ENCODE measurements at regions not wholly inside any gene's neighbourhood (a gene's known extent, or its start where the extent isn't known, plus 50 kb on each side); places are given as distances from the start of the nearest gene placed in this dataset.

- no peak overlapping the region for H3K9ac ChIP-seq (ENCODE audit: low read length)
- no peak overlapping the region for H2BK120ac ChIP-seq (ENCODE audit: low read depth, low read length)
- WGBS (ENCODE audit: extremely low coverage, insufficient coverage, low lambda C conversion rate): no CpG with 5 or more reads among the region's 2 CpGs
- H3K4me1 ChIP-seq (ENCODE audit: control insufficient read depth, low read depth, low read length): no peaks in the 10 kb centered on the region
- H3K18ac ChIP-seq (ENCODE audit: low read length): no peak overlapping the region
- H2BK15ac ChIP-seq (replicated peaks; ENCODE audit: low read depth): no peak overlapping the region
- no peak overlapping the region for H2AK5ac ChIP-seq (ENCODE audit: low read length)
- no peak for DNase-seq
- H3K79me1 ChIP-seq (ENCODE audit: low read length): no peaks in the 10 kb centered on the region
- no peak overlapping the region for H4K8ac ChIP-seq (ENCODE audit: low read depth, low read length)
- no peak overlapping the region for H2BK5ac ChIP-seq (ENCODE audit: low read length)
- no peak overlapping the region for H3K4ac ChIP-seq (ENCODE audit: low read depth, low read length)
- H3K4me2 ChIP-seq (ENCODE audit: low read length): no peak overlapping the region
- no peak overlapping the region for H3K23ac ChIP-seq (ENCODE audit: low read length)
- H3K56ac ChIP-seq (ENCODE audit: low read length): no peak overlapping the region
- no peak overlapping the region for H4K5ac ChIP-seq (ENCODE audit: low read length)
- H3K4me3 ChIP-seq (ENCODE audit: low read length): no peak overlapping the region
- no peaks in the 10 kb centered on the region for H3K79me2 ChIP-seq (ENCODE audit: control insufficient read depth, insufficient read depth, low read length)
- H3K27me3 ChIP-seq (ENCODE audit: insufficient read depth, low read length, poor library complexity): no peaks in the 10 kb centered on the region
- H3K36me3 ChIP-seq (ENCODE audit: control insufficient read depth, insufficient read depth, low read length): no peaks in the 10 kb centered on the region
- no peak overlapping the region for H3K27ac ChIP-seq (ENCODE audit: low read depth, low read length)
Observed at GRCh38 chr14:29077916-29078315, 311.3 kb downstream of the FOXG1 start.

- no peaks in the 10 kb centered on the region for H3K79me2 ChIP-seq (ENCODE audit: control insufficient read depth, insufficient read depth, low read length)
- H3K79me1 ChIP-seq (ENCODE audit: low read length): no peaks in the 10 kb centered on the region
- no peak overlapping the region for H3K9ac ChIP-seq (ENCODE audit: low read length)
- no peak overlapping the region for H3K27ac ChIP-seq (ENCODE audit: low read depth, low read length)
- H3K18ac ChIP-seq (ENCODE audit: low read length): no peak overlapping the region
- H3K4me3 ChIP-seq (ENCODE audit: low read length): no peak overlapping the region
- no peak overlapping the region for H2BK15ac ChIP-seq (replicated peaks; ENCODE audit: low read depth)
- H2BK120ac ChIP-seq (ENCODE audit: low read depth, low read length): no peak overlapping the region
- H3K4me1 ChIP-seq (ENCODE audit: control insufficient read depth, low read depth, low read length): no peaks in the 10 kb centered on the region
- H4K5ac ChIP-seq (ENCODE audit: low read length): no peak overlapping the region
- H3K36me3 ChIP-seq (ENCODE audit: control insufficient read depth, insufficient read depth, low read length): no peaks in the 10 kb centered on the region
- no CpG with 5 or more reads among the region's 3 CpGs for WGBS (ENCODE audit: extremely low coverage, insufficient coverage, low lambda C conversion rate)
- H2AK5ac ChIP-seq (ENCODE audit: low read length): no peak overlapping the region
- no peak overlapping the region for H3K4ac ChIP-seq (ENCODE audit: low read depth, low read length)
- H3K4me2 ChIP-seq (ENCODE audit: low read length): no peak overlapping the region
- DNase-seq: no peak
- H4K8ac ChIP-seq (ENCODE audit: low read depth, low read length): no peak overlapping the region
- no peaks in the 10 kb centered on the region for H3K27me3 ChIP-seq (ENCODE audit: insufficient read depth, low read length, poor library complexity)
- H3K23ac ChIP-seq (ENCODE audit: low read length): no peak overlapping the region
- H2BK5ac ChIP-seq (ENCODE audit: low read length): no peak overlapping the region
- H3K56ac ChIP-seq (ENCODE audit: low read length): no peak overlapping the region
Observed at GRCh38 chr14:29078810-29079522, 312.4 kb downstream of the FOXG1 start.

- H3K27me3 ChIP-seq (ENCODE audit: insufficient read depth, low read length, poor library complexity): no peaks in the 10 kb centered on the region
- H3K23ac ChIP-seq (ENCODE audit: low read length): no peak overlapping the region
- H3K56ac ChIP-seq (ENCODE audit: low read length): no peak overlapping the region
- no peak overlapping the region for H2AK5ac ChIP-seq (ENCODE audit: low read length)
- H2BK120ac ChIP-seq (ENCODE audit: low read depth, low read length): no peak overlapping the region
- no peak overlapping the region for H3K4me2 ChIP-seq (ENCODE audit: low read length)
- no peaks in the 10 kb centered on the region for H3K36me3 ChIP-seq (ENCODE audit: control insufficient read depth, insufficient read depth, low read length)
- WGBS (ENCODE audit: extremely low coverage, insufficient coverage, low lambda C conversion rate): no CpG with 5 or more reads among the region's 3 CpGs
- no peak overlapping the region for H3K4ac ChIP-seq (ENCODE audit: low read depth, low read length)
- H3K9ac ChIP-seq (ENCODE audit: low read length): no peak overlapping the region
- H2BK15ac ChIP-seq (replicated peaks; ENCODE audit: low read depth): no peak overlapping the region
- no peak overlapping the region for H4K5ac ChIP-seq (ENCODE audit: low read length)
- H3K18ac ChIP-seq (ENCODE audit: low read length): no peak overlapping the region
- H4K8ac ChIP-seq (ENCODE audit: low read depth, low read length): no peak overlapping the region
- no peak overlapping the region for H3K4me3 ChIP-seq (ENCODE audit: low read length)
- no peak overlapping the region for H3K27ac ChIP-seq (ENCODE audit: low read depth, low read length)
- H3K4me1 ChIP-seq (ENCODE audit: control insufficient read depth, low read depth, low read length): no peaks in the 10 kb centered on the region
- no peak overlapping the region for H2BK5ac ChIP-seq (ENCODE audit: low read length)
- no peaks in the 10 kb centered on the region for H3K79me1 ChIP-seq (ENCODE audit: low read length)
- H3K79me2 ChIP-seq (ENCODE audit: control insufficient read depth, insufficient read depth, low read length): no peaks in the 10 kb centered on the region
- DNase-seq: peak; percentile 60
Observed at GRCh38 chr14:29085546-29085945, 319.0 kb downstream of the FOXG1 start.

GRCh38 chr14:29089849-29090248 is 323.3 kb downstream of the FOXG1 start:
- Histone ChIP-seq H2BK15ac (replicated peaks; ENCODE audit: low read depth) (no peak overlapping the region), H3K36me3 (ENCODE audit: control insufficient read depth, insufficient read depth, low read length) (no peaks in the 10 kb centered on the region), H2BK120ac (ENCODE audit: low read depth, low read length) (no peak overlapping the region), H3K4me3 (ENCODE audit: low read length) (no peak overlapping the region), H3K23ac (ENCODE audit: low read length) (no peak overlapping the region), H2AK5ac (ENCODE audit: low read length) (no peak overlapping the region), H2BK5ac (ENCODE audit: low read length) (no peak overlapping the region), H3K4me1 (ENCODE audit: control insufficient read depth, low read depth, low read length) (no peaks in the 10 kb centered on the region), H3K18ac (ENCODE audit: low read length) (no peak overlapping the region), H3K4me2 (ENCODE audit: low read length) (no peak overlapping the region), H3K79me1 (ENCODE audit: low read length) (no peaks in the 10 kb centered on the region), H4K8ac (ENCODE audit: low read depth, low read length) (no peak overlapping the region), H4K5ac (ENCODE audit: low read length) (no peak overlapping the region), H3K79me2 (ENCODE audit: control insufficient read depth, insufficient read depth, low read length) (no peaks in the 10 kb centered on the region), H3K27me3 (ENCODE audit: insufficient read depth, low read length, poor library complexity) (no peaks in the 10 kb centered on the region), H3K9ac (ENCODE audit: low read length) (no peak overlapping the region), H3K27ac (ENCODE audit: low read depth, low read length) (no peak overlapping the region), H3K56ac (ENCODE audit: low read length) (no peak overlapping the region), H3K4ac (ENCODE audit: low read depth, low read length) (no peak overlapping the region)
- 100% methylated on average over 1 of the region's 1 CpG for WGBS (ENCODE audit: extremely low coverage, insufficient coverage, low lambda C conversion rate)
- DNase-seq: no peak

GRCh38 chr14:29092121-29092520 is 325.5 kb downstream of the FOXG1 start:
- no peak overlapping the region for H3K56ac ChIP-seq (ENCODE audit: low read length)
- H3K79me1 ChIP-seq (ENCODE audit: low read length): no peaks in the 10 kb centered on the region
- H3K4me1 ChIP-seq (ENCODE audit: control insufficient read depth, low read depth, low read length): no peaks in the 10 kb centered on the region
- H3K9ac ChIP-seq (ENCODE audit: low read length): no peak overlapping the region
- H2BK5ac ChIP-seq (ENCODE audit: low read length): no peak overlapping the region
- H4K8ac ChIP-seq (ENCODE audit: low read depth, low read length): no peak overlapping the region
- no peak overlapping the region for H3K4me3 ChIP-seq (ENCODE audit: low read length)
- H3K18ac ChIP-seq (ENCODE audit: low read length): no peak overlapping the region
- H3K4me2 ChIP-seq (ENCODE audit: low read length): no peak overlapping the region
- no peak overlapping the region for H4K5ac ChIP-seq (ENCODE audit: low read length)
- no peak overlapping the region for H3K27ac ChIP-seq (ENCODE audit: low read depth, low read length)
- H3K27me3 ChIP-seq (ENCODE audit: insufficient read depth, low read length, poor library complexity): no peaks in the 10 kb centered on the region
- no peak overlapping the region for H2BK120ac ChIP-seq (ENCODE audit: low read depth, low read length)
- DNase-seq: no peak
- no peak overlapping the region for H3K4ac ChIP-seq (ENCODE audit: low read depth, low read length)
- no peak overlapping the region for H2AK5ac ChIP-seq (ENCODE audit: low read length)
- H3K79me2 ChIP-seq (ENCODE audit: control insufficient read depth, insufficient read depth, low read length): no peaks in the 10 kb centered on the region
- H2BK15ac ChIP-seq (replicated peaks; ENCODE audit: low read depth): no peak overlapping the region
- H3K36me3 ChIP-seq (ENCODE audit: control insufficient read depth, insufficient read depth, low read length): no peaks in the 10 kb centered on the region
- WGBS (ENCODE audit: extremely low coverage, insufficient coverage, low lambda C conversion rate): no CpG with 5 or more reads among the region's 4 CpGs
- H3K23ac ChIP-seq (ENCODE audit: low read length): no peak overlapping the region

- H3K4me1 ChIP-seq (ENCODE audit: control insufficient read depth, low read depth, low read length): no peaks in the 10 kb centered on the region
- H3K23ac ChIP-seq (ENCODE audit: low read length): no peak overlapping the region
- H3K4me3 ChIP-seq (ENCODE audit: low read length): no peak overlapping the region
- H2BK15ac ChIP-seq (replicated peaks; ENCODE audit: low read depth): no peak overlapping the region
- no peak overlapping the region for H3K56ac ChIP-seq (ENCODE audit: low read length)
- no peak overlapping the region for H4K8ac ChIP-seq (ENCODE audit: low read depth, low read length)
- H3K79me1 ChIP-seq (ENCODE audit: low read length): no peaks in the 10 kb centered on the region
- H2AK5ac ChIP-seq (ENCODE audit: low read length): no peak overlapping the region
- H2BK5ac ChIP-seq (ENCODE audit: low read length): no peak overlapping the region
- no peaks in the 10 kb centered on the region for H3K36me3 ChIP-seq (ENCODE audit: control insufficient read depth, insufficient read depth, low read length)
- no peak for DNase-seq
- H3K79me2 ChIP-seq (ENCODE audit: control insufficient read depth, insufficient read depth, low read length): no peaks in the 10 kb centered on the region
- H3K9ac ChIP-seq (ENCODE audit: low read length): no peak overlapping the region
- no peak overlapping the region for H4K5ac ChIP-seq (ENCODE audit: low read length)
- H3K4ac ChIP-seq (ENCODE audit: low read depth, low read length): no peak overlapping the region
- no peak overlapping the region for H3K4me2 ChIP-seq (ENCODE audit: low read length)
- H3K27me3 ChIP-seq (ENCODE audit: insufficient read depth, low read length, poor library complexity): no peaks in the 10 kb centered on the region
- no peak overlapping the region for H3K18ac ChIP-seq (ENCODE audit: low read length)
- WGBS (ENCODE audit: extremely low coverage, insufficient coverage, low lambda C conversion rate): no CpG with 5 or more reads among the region's 1 CpG
- no peak overlapping the region for H2BK120ac ChIP-seq (ENCODE audit: low read depth, low read length)
- no peak overlapping the region for H3K27ac ChIP-seq (ENCODE audit: low read depth, low read length)
Observed at GRCh38 chr14:29097476-29097875, 330.9 kb downstream of the FOXG1 start.

All from mesendoderm (in vitro differentiated cells).